GM18870 (cell line): ENCODE measurements at regions not wholly inside any gene's neighbourhood (a gene's known extent, or its start where the extent isn't known, plus 50 kb on each side); places are given as distances from the start of the nearest gene placed in this dataset.
"Not testable (repeated sequence)": the region's sequence is repeated elsewhere in the genome, so short reads cannot be mapped to it uniquely, and the experiment has no call there.

Experiments
- ATAC-seq: cut with Tn5 transposase; IDR thresholded peaks from one replicate; pipeline ENCODE4 v1.9.1; 2021; ENCODE audit warnings: moderate library complexity; ENCODE audit not compliant: unreplicated experiment

DNA sequence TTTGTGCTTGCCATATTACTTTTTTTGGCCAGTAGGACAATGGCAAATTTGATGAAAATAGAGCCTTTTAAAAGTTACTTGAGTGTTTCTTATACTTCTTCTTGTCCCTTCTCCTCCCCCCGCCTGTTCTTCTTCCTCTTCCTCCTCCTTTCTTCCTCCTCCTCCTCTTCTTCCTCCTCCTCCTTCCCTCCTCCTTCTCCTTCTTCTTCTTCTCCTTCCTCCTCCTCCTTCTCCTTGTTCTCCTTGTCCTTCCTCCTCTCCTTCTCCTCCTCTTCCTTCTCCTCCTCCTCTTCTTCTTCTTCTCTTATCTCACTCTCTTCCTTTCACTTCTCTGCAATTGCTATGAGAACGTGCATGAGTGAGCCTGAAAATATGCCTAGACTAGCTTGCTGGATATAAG is 466.2 kb upstream of the NR5A2 start:
- no peak for ATAC-seq

DNA sequence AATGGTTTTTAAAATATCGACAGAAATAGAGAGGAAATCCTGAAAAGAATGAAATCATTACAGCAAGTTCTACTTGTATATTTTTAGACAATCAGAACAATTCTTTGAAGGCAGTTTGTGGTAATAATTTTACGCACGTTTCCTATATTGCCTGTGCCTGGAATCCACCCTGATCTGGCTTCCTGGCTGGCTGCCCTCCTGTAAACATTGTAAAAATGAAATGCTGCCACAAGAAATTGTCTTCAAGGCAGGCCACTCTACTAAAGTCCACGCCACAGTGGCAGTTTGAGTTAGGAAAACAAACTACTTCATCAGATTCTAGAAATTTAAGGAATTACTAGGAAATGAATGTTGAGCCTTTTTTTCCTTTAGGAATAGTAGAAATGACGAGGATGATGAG is 454.5 kb upstream of the NR5A2 start:
- ATAC-seq = no peak

DNA sequence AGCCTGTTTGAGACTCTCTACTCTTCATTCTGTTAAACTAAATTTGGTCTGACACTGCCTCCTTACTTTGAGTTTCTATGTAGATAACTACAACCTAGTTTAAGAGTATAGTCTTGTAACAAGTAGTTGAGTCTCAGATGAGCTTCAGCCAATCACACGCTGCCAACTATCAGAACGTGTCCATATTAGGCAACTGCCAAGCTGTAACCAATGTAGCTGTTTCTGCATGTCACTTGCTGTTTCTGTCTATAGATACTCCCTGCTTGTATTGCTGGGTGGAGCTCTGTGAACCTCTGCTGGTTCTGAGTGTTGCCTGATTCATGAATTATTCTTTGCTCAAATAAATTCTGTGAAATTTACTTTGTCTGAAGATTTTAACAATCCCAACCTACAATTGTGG is 452.6 kb upstream of the NR5A2 start:
- no peak for ATAC-seq

DNA sequence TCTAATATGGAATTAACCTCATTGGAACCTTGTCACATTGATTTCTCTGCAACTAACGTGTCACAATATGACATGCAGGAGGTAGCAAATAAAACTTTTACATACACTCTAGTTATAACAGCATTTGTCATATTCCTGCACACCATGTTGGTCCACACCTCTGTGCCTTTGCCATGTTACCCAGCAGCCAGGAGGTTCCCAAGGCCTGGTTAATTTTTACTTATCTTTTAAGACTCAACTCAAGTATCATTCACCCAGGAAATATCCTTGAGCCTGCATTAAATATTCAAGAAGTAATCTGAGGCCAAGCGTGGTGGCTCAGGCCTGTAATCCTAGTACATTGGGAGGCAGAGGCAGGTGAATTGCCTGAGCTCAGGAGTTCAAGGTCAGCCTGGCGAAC is 447.2 kb upstream of the NR5A2 start:
- ATAC-seq = no peak

DNA sequence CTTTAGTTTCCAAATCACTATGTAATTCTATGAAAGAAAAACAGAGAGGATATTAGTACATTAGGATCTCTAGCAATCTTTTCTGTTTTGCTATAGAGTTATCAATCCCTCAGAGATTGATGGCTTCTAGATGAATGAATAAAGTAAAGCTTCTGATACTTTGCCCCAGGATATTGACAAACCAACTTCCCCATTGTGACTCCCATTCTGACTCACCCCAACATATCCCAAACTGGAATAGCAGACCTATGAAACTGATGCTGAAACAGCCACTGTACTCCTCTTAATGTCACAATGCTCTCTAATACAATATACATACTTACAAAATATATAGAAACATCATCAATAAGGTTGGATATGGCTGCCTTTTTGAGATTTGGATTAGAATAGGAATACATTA is 442.1 kb upstream of the NR5A2 start:
- ATAC-seq = no peak

DNA sequence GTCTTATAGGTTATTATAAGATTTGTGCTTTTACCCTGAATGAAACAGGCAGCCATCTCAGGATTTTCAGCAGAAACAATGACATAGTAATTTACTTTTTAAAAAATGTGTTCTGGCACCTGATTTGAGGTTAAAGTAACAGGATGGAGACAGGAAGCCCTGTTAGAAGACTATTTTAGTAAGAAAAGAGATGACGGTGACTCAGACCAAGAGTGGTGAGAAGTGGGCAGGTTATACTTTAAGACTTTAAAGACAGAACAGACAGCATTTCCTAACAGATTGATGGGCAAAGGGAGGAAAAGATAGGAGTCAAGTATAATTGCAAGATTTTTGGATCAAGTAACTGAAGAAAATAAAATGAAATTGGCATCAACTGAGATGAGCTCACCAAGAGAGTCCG is 436.8 kb upstream of the NR5A2 start:
- peak; percentile 90 for ATAC-seq

DNA sequence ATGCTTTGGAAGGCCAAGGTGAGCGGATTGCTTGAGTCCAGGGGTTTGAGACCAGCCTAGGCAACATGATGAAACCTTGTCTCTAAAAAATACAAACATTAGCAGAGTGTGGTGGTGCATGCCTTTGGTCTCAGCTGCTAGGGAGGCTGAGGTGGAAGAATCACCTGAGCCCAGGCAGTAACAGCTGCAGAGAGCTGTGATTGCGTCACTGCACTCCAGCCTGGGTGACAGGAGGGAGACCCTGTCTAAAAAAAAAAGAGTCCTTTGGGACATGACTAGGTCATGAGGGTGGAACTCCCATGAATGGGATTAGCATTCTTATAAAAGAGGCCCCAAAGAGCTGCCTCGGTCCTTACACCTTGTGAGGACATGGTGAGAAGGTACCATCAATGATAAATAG is 436.0 kb upstream of the NR5A2 start:
- ATAC-seq = no peak

DNA sequence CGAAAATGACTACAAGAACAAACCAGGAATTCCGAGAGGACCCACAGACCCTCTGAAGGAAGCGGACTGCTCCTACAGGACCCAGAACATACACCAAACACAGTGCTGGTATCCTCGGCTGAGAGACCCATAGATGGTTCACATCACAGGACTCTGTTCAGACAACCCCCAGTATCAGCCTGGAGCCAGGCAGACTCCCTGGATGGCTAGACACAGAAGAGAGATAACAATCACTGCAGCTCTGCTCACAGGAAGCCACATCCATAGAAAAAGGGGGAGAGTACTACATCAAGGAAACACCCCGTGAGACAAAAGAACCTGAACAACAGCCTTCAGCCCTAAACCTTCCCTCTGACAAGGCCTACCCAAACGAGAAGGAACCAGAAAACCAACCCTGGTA is 434.0 kb upstream of the NR5A2 start:
- ATAC-seq = no peak

DNA sequence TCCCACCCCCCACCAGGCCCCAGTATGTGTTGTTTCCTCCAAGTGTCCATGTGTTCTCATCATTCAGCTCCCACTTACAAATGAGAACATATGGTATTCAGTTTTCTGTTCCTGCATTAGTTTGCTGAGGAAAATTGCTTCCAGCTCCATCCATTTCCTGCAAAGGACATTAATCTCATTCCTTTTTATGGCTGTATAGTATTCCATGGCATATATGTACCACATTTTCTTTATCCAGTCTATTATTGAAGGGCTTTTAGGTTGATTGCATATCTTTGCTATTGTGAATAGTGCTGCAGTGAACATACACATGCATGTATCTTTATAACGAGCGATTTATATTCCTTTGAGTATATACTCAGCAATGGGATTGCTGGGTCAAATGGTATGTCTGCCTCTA is 431.1 kb upstream of the NR5A2 start:
- ATAC-seq = not testable (repeated sequence)

DNA sequence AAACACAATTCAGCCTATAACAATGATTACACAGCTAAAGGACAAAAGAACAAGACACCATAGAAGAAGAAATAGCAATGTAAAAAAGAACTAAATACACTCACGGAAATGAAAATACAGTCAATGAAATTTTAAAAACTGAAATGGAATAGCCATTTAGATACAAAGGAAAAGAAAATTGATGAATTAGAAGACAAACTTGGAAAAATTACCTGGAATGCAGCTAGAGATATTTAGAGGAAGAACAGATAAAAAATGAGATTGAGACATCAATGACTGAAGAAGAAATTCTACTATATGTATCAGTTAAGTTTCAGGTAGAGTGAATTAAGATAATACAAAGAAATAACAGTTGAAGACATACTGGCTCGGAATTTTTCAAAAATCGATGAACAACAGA is 430.4 kb upstream of the NR5A2 start:
- ATAC-seq = no peak

DNA sequence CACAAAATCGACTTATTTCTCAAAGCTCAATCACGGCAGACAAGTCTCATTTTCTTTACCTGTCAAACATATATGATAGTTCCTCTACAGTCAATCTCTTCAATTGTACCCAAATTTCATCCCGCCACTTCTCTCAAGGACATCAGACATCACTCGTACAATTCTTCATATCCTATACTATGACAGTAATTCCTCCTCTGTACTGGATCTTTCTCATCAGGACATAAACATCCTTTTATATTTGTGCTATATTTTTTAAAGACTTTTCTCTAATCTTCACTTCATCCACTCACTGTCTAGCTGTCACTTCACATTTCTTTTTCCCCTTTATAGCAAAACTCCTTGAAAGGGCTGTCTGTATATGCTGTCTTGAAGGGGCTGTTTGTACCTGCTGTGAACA is 419.1 kb upstream of the NR5A2 start:
- no peak for ATAC-seq

DNA sequence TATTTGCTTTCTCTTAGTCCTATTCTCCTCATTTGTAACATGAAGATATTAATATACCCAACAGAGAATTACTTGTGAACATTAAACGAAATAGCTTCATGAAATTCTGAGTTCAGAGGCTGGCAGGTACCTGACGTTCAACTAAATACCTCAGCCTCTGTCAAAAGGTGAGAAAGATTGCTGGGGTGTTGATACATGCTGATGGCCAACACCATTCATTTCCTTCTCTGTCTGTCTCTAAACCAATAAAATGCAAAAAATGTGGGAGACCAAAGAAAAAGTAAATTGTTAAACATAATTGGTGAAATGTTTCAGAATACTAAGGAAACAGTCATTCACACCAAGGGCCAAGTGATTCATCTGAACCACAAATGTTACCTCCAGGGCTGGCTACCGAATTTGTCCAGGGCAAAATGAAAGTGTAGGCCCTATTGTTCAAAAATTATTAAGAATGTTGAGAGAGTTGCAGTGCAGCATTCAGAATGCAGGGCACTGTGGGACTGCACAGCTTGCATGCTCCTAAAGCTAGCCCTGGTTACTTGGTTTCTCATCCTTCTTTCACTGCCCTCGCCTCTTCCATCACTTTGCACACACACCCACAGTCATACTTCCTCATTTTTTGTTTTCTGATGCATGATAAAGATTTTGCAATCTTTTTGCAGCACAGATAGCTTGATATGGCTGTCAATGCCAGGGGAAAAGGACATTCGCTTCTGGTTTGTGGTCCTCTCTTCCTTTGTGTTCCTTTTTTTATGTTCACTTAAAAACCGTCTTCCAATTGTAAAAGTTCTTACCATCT is 414.3 kb upstream of the NR5A2 start:
- no peak for ATAC-seq

DNA sequence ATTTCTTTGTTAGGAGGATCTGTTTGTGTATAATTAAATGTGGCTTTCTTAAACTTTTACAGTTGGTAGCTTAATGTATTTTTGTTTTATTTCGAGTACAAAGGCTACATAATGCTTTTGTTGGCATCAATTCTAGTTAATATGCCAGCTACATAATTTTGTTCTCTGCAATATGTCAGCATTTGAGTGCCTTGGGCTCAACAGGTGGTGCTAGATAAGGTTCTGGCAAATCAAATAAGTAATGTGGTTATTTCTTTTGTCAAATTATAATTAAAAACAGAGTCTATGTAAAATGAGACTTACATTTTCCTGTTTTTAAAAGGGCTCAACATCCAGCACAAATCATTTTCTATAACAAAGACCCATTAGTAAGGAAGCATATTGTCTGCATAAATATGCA is 410.6 kb upstream of the NR5A2 start:
- no peak for ATAC-seq

DNA sequence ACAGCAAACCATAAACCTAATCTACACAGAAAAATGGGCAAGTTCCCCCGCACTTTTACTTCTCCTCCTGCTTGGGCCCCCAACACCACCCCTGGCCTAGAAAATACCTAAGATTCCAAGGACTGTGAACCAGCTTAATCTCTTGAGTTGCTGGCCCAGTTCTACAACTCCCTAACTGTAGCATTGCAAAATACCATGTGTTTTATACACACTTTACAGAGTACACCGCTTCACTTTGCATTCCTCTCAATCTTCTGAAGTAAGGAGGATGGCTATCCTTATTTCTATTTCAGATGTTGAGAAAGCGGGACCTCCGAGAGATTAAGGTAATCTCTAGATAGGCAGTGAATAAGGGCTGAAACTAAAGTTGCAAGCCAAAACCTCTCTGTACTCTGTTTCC is 408.3 kb upstream of the NR5A2 start:
- ATAC-seq = no peak

DNA sequence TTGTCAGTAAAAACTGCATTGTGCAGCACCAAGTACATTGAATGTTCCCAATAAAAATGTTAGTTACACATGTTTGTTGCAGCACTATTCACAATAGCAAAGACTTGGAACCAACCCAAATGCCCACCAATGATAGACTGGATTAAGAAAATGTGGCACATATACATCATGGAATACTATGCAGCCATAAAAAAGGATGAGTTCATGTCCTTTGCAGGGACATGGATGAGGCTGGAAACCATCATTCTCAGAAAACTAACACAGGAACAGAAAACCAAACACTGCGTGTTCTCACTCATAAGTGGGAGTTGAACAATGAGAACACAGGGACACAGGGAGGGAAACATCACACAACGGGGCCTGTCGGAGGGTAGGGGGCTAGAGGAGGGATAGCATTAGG is 401.3 kb upstream of the NR5A2 start:
- ATAC-seq = not testable (repeated sequence)

DNA sequence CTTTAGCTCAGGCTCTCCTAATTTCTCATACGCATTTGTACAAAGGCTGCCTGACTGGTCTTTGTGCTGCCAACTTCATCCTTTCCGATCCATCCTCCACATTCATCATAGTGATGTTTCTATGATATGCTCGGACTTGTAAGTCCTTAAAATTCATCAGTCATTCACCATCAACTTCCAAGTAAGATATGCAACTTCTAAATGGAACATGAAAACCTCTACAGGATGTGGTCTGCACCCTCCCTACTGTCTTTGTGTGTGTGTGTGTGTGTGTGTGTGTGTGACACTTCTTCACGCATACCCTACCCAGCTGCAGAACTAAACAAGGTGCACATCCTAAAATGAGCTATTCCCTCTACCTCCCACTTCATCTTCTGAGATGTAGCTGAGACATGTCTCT is 397.9 kb upstream of the NR5A2 start:
- ATAC-seq = no peak

DNA sequence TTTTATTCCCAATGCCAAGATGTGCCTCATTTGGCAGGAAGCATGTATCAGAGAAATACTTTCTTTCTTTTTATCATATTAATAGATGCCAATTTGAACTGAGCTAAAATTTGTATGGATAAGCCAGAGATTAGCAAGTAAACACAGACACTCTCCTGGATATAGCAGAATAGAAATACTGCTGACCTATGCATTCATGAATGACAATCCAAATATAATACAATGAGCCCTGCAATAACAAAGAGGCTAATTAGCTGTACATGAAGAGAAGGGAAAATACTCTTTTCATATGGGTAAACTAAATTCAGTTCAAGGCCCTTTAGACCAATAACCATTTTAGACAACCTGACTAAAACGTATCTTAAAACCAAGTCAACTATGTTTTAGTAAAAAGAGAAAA is 388.1 kb upstream of the NR5A2 start:
- no peak for ATAC-seq

DNA sequence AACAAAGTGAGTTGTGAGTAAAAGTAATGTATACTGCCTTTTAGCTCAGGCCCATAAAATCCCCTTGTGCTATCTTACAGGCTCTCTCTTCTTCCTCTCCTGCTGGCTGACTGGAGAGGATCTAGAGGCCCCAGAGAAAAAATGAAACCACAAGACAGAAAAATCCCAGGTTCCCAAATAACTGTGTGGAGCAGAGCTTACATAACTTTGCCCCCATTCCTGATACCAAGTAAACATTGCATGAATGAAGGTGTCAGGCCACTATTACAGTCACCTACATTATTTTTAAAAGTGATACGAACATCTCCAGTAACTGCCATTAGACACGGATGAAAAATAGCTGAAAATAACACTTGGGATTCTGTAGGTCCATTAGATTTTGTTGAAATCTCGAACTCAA is 386.0 kb upstream of the NR5A2 start:
- no peak for ATAC-seq

DNA sequence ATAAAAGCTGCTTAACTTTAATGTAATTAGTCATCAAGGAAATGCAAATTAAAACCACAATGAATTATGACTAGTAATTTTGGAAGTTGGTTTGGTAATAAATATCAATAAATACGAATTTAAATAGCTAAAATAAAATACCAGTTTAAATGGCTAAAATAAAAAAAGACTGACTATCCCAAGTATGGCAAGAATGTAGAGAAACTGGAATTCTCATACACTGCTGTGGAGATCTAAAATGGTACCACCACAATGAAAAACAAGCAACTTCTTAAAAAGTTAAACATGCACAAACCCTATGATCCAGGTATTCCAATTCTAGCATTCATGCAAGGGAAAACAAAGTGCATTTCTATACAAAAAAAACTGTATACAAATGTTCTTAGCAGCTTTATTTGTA is 382.6 kb upstream of the NR5A2 start:
- no peak for ATAC-seq

DNA sequence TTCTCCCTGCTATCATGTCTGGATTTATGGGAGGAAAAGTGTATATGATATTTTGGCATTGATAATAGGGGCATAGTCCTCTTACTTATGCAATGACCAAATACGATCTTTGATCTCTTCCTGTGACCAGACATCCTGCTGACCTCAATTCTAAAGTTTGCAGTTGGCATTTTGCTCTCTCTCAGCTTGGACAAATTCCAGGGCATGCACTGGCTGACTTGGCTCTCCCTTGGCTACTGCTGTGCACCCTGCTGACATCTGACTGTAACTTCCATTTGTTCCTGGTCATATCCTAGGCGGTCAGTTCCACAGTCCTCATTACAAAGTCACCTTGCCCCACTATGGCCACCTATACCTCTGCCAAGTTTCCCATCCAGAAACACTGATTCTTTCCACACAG is 380.7 kb upstream of the NR5A2 start:
- ATAC-seq = no peak

DNA sequence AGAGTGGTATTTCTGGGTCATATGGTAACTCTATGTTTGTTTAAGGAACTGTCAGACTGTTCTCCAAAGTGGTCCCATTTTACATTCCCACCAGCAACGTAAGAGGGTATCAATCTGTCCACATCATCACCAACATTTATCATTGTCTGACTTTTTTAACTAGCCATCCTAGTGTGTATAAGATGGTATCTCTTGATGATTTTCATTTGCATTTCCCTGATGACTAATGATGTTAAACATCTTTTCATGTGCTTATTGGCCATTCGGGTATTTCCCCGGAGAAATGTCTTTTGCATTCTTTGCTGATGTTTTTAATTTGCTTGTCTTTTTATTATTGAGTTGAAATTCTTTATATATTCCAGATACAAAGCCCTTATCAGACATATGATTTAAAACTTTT is 370.1 kb upstream of the NR5A2 start:
- no peak for ATAC-seq

DNA sequence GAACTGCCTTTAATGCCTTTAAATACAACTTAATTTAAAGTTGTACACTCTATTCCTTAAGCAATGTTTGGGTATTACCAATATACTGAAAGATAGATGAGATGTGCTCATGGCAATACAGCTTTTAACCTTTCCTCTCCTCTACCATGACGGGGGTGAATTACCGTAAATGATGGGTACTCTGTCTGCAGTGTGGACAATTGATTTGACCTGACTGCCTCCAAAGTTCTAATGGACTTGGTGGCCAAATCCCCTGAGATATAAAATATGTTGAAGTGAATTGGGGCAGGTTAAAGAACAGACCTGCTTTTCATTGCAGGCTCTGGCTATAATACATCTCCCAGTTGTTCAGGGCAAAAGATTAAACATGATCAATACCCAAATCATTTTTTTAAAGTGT is 367.4 kb upstream of the NR5A2 start:
- ATAC-seq = no peak

DNA sequence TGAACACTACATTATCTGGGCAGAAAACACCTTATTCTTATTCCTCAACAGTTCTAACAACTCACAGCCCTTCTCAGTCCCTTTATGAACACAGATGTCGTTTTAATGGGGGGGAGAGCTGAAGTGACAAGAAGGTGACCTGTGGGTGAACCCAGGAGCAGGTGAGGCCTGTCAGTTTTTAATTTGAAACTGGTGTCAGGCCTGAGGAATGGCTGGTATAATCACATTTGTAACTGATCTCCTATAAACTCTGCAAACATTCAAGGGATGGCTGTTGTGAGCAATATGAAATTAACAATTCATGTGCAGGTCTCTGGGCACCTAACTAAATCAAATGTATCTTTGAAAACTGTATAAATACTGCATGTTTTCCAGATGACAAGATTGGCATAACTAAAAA is 362.1 kb upstream of the NR5A2 start:
- no peak for ATAC-seq
